Mesenchymal stem cell (in vitro differentiated cells and primary cell): ENCODE measurements at regions not wholly inside any gene's neighbourhood (a gene's known extent, or its start where the extent isn't known, plus 50 kb on each side); places are given as distances from the start of the nearest gene placed in this dataset.

Experiments
- DNase-seq: peaks from one replicate; pipeline ENCODE4 v3.0.0-alpha.2; 2013
- H2AFZ ChIP-seq: one replicate; pipeline ENCODE4 v1.6.1; 2013; ENCODE audit warnings: low read depth, mild to moderate bottlenecking, control low read depth, inconsistent platforms, low read length, moderate library complexity
- H2AK5ac ChIP-seq: 2 replicates; pipeline ENCODE4 v1.6.1; 2013; ENCODE audit warnings: low read length, moderate library complexity, mild to moderate bottlenecking, inconsistent platforms; ENCODE audit not compliant: severe bottlenecking
- H2BK120ac ChIP-seq: one replicate; pipeline ENCODE4 v1.6.1; 2013; ENCODE audit warnings: low read depth, mild to moderate bottlenecking, inconsistent platforms, low read length, moderate library complexity
- H2BK12ac ChIP-seq, 2 experiments: one replicate each; pipeline ENCODE4 v1.6.1; 2013; ENCODE audit warnings: inconsistent platforms in 2 of 2, low read length in 2 of 2, mild to moderate bottlenecking in 2 of 2, moderate library complexity in 2 of 2, control low read depth in 1 of 2
- H2BK15ac ChIP-seq: one replicate; pipeline ENCODE4 v1.6.1; 2013; ENCODE audit warnings: mild to moderate bottlenecking, low read depth, inconsistent platforms; ENCODE audit not compliant: poor library complexity, severe bottlenecking
- H2BK5ac ChIP-seq: 2 replicates; pipeline ENCODE4 v1.6.1; 2013; ENCODE audit warnings: low read depth, mild to moderate bottlenecking, low read length, control low read depth, inconsistent platforms; ENCODE audit not compliant: poor library complexity, severe bottlenecking
- H3K14ac ChIP-seq, 2 experiments: one replicate each; pipeline ENCODE4 v1.6.1; 2013; ENCODE audit warnings: inconsistent platforms in 2 of 2, low read length in 2 of 2, control low read depth in 1 of 2, mild to moderate bottlenecking in 1 of 2, moderate library complexity in 1 of 2
- H3K18ac ChIP-seq, 2 experiments: one replicate each; pipeline ENCODE4 v1.6.1; 2013; ENCODE audit warnings: inconsistent platforms in 2 of 2, low read length in 2 of 2, control low read depth in 1 of 2, low read depth in 1 of 2, mild to moderate bottlenecking in 1 of 2
- H3K23ac ChIP-seq, 2 experiments: one replicate each; pipeline ENCODE4 v1.6.1; 2013; ENCODE audit warnings: inconsistent platforms in 2 of 2, low read length in 2 of 2, mild to moderate bottlenecking in 2 of 2, moderate library complexity in 2 of 2, control low read depth in 1 of 2
- H3K27ac ChIP-seq: 2 replicates; pipeline ENCODE4 v1.5.1; 2013; ENCODE audit warnings: mild to moderate bottlenecking, moderate library complexity, low read length, control low read depth, inconsistent platforms; ENCODE audit not compliant: poor library complexity, severe bottlenecking
- H3K27me3 ChIP-seq, 2 experiments: 2 replicates each; pipeline versions ENCODE4 v1.6.1 to v1.7.0; 2013; ENCODE audit warnings: low read length in 2 of 2, mild to moderate bottlenecking in 2 of 2, moderate library complexity in 2 of 2, control low read depth in 1 of 2, inconsistent platforms in 1 of 2; ENCODE audit not compliant: control insufficient read depth in 1 of 2, insufficient read depth in 1 of 2
- H3K36me3 ChIP-seq, 2 experiments: 2 replicates each; pipeline versions ENCODE4 v1.6.1 to v1.7.0; 2013; ENCODE audit warnings: low read length in 2 of 2, control low read depth in 1 of 2, inconsistent platforms in 1 of 2, low read depth in 1 of 2, mild to moderate bottlenecking in 1 of 2; ENCODE audit not compliant: insufficient read depth in 2 of 2, control insufficient read depth in 1 of 2
- H3K4ac ChIP-seq, 2 experiments: one replicate each; pipeline ENCODE4 v1.6.1; 2013; ENCODE audit warnings: inconsistent platforms in 2 of 2, low read length in 2 of 2, mild to moderate bottlenecking in 2 of 2, moderate library complexity in 2 of 2, control low read depth in 1 of 2, low read depth in 1 of 2
- H3K4me1 ChIP-seq: 2 replicates; pipeline ENCODE4 v1.6.1; 2013; ENCODE audit warnings: low read depth, low read length, control low read depth; ENCODE audit not compliant: control insufficient read depth, insufficient read depth
- H3K4me2 ChIP-seq: 2 replicates; pipeline ENCODE4 v1.6.1; 2013; ENCODE audit warnings: low read length, mild to moderate bottlenecking, inconsistent platforms; ENCODE audit not compliant: poor library complexity, severe bottlenecking
- H3K4me3 ChIP-seq, 2 experiments: 2 replicates each; pipeline versions ENCODE4 v1.5.1 to v1.7.0; 2013; ENCODE audit warnings: low read length in 2 of 2, mild to moderate bottlenecking in 2 of 2, control low read depth in 1 of 2, low read depth in 1 of 2; ENCODE audit not compliant: insufficient read depth in 1 of 2
- H3K79me1 ChIP-seq: replicated peaks from 2 replicates; pipeline ENCODE4 v1.6.1; 2013; ENCODE audit warnings: mild to moderate bottlenecking, control low read depth, low read length, inconsistent platforms; ENCODE audit not compliant: poor library complexity, severe bottlenecking
- H3K9ac ChIP-seq: 2 replicates; pipeline ENCODE4 v1.7.0; 2013; ENCODE audit warnings: mild to moderate bottlenecking, low read length, moderate library complexity
- H3K9me3 ChIP-seq: 2 replicates; pipeline ENCODE4 v1.7.0; 2013; ENCODE audit warnings: mild to moderate bottlenecking, low read length; ENCODE audit not compliant: control insufficient read depth
- H4K8ac ChIP-seq: one replicate; pipeline ENCODE4 v1.6.1; 2013; ENCODE audit warnings: inconsistent platforms, mild to moderate bottlenecking, low read length, moderate library complexity
- H4K91ac ChIP-seq: one replicate; pipeline ENCODE4 v1.6.1; 2013; ENCODE audit warnings: mild to moderate bottlenecking, low read length, inconsistent platforms
- WGBS: methylation state at CpG from one replicate; pipeline ENCODE4 v1.1.7; 2013; ENCODE audit warnings: mixed read lengths; 5-methylcytosine and 5-hydroxymethylcytosine counted together

GRCh38 chr7:33678569-33679335 is 226.6 kb upstream of the BMPER start:
- WGBS, result no CpG with 5 or more reads among the region's 2 CpGs
- H3K14ac ChIP-seq, result no peak overlapping the region
- H3K18ac ChIP-seq, result no peak overlapping the region

GRCh38 chr7:33680682-33681081 is 224.7 kb upstream of the BMPER start:
- Histone ChIP-seq H2AK5ac (no peak overlapping the region), H3K9me3 (peaks cover 22% of the 10 kb centered on the region), H3K14ac (no peak overlapping the region), H2BK12ac (no peak overlapping the region), H4K91ac (no peak overlapping the region), H2BK15ac (no peak overlapping the region), H2BK5ac (no peak overlapping the region), H2AFZ (no peak overlapping the region), H3K4me3 (no peak overlapping the region), H3K79me1 (no peaks in the 10 kb centered on the region), H3K27me3 (no peaks in the 10 kb centered on the region), H3K36me3 (no peaks in the 10 kb centered on the region), H4K8ac (no peak overlapping the region), H3K9ac (no peak overlapping the region), H2BK120ac (no peak overlapping the region), H3K27ac (no peak overlapping the region), H3K4me2 (no peak overlapping the region), H3K23ac (no peak overlapping the region), H3K4ac (no peak overlapping the region), H3K18ac (no peak overlapping the region), H3K4me1 (no peaks in the 10 kb centered on the region)
- 78% methylated on average over 1 of the region's 2 CpGs for WGBS
- no peak for DNase-seq

More at GRCh38 chr7:33678569-33679335, 226.6 kb upstream of the BMPER start:
- Histone ChIP-seq H3K4ac (no peak overlapping the region), H2AFZ (no peak overlapping the region), H2BK12ac (no peak overlapping the region), H2BK120ac (no peak overlapping the region), H3K9ac (no peak overlapping the region), H3K23ac (no peak overlapping the region), H3K4me3 (no peak overlapping the region), H3K4me2 (no peak overlapping the region), H3K27ac (no peak overlapping the region), H3K4me1 (no peaks in the 10 kb centered on the region), H3K27me3 (no peaks in the 10 kb centered on the region), H4K8ac (no peak overlapping the region), H2BK15ac (no peak overlapping the region), H4K91ac (no peak overlapping the region), H2BK5ac (no peak overlapping the region), H3K79me1 (no peaks in the 10 kb centered on the region), H3K9me3 (peaks cover 22% of the 10 kb centered on the region), H3K36me3 (no peaks in the 10 kb centered on the region), H2AK5ac (no peak overlapping the region)
- no peak for DNase-seq

GRCh38 chr7:33685503-33685902 is 219.8 kb upstream of the BMPER start:
- Histone ChIP-seq H2BK15ac (no peak overlapping the region), H2AK5ac (no peak overlapping the region), H3K27me3 (no peaks in the 10 kb centered on the region), H3K4me2 (no peak overlapping the region), H3K4ac (no peak overlapping the region), H3K36me3 (no peaks in the 10 kb centered on the region), H3K9me3 (peaks cover 1% of the 10 kb centered on the region), H2BK12ac (no peak overlapping the region), H2AFZ (no peak overlapping the region), H3K9ac (no peak overlapping the region), H3K23ac (no peak overlapping the region), H4K91ac (no peak overlapping the region), H3K4me1 (no peaks in the 10 kb centered on the region), H4K8ac (no peak overlapping the region), H2BK120ac (no peak overlapping the region), H3K27ac (no peak overlapping the region), H3K14ac (no peak overlapping the region), H3K79me1 (no peaks in the 10 kb centered on the region), H3K18ac (no peak overlapping the region), H2BK5ac (no peak overlapping the region), H3K4me3 (no peak overlapping the region)
- DNase-seq, result no peak
- 87% methylated on average over 9 of the region's 9 CpGs for WGBS

- 95% methylated on average over 17 of the region's 17 CpGs for whole genome bisulfite sequencing
- H3K4me2 ChIP-seq, result no peak overlapping the region
- H3K9me3 ChIP-seq, result no peaks in the 10 kb centered on the region
- H3K23ac ChIP-seq, result no peak overlapping the region
- H4K8ac ChIP-seq, result no peak overlapping the region
- H3K14ac ChIP-seq, result no peak overlapping the region
- DNase-seq, result no peak
- H2BK15ac ChIP-seq, result no peak overlapping the region
- no peaks in the 10 kb centered on the region for H3K79me1 ChIP-seq
- H3K18ac ChIP-seq, result peak overlapping the region in 1 of 2 experiments; percentile 30
- H3K4ac ChIP-seq, result no peak overlapping the region
- H3K9ac ChIP-seq, result no peak overlapping the region
- no peaks in the 10 kb centered on the region for H3K27me3 ChIP-seq
- H4K91ac ChIP-seq, result no peak overlapping the region
- no peak overlapping the region for H2BK5ac ChIP-seq
- no peak overlapping the region for H3K27ac ChIP-seq
- no peak overlapping the region for H2AFZ ChIP-seq
- H3K36me3 ChIP-seq, result no peaks in the 10 kb centered on the region
- H3K4me1 ChIP-seq, result no peaks in the 10 kb centered on the region
- no peak overlapping the region for H2AK5ac ChIP-seq
- no peak overlapping the region for H2BK120ac ChIP-seq
- no peak overlapping the region for H3K4me3 ChIP-seq
- no peak overlapping the region for H2BK12ac ChIP-seq
Observed at GRCh38 chr7:33685981-33686683, 219.2 kb upstream of the BMPER start.
